ENCODE measurements at regions not wholly inside any gene's neighbourhood (a gene's known extent, or its start where the extent isn't known, plus 50 kb on each side); places are given as distances from the start of the nearest gene placed in this dataset.

- TF ChIP-seq CTCF (IDR thresholded peaks at IDR 0.05; ENCODE audit: extremely low read depth in 1 of 2, insufficient read depth in 1 of 2, low read depth in 1 of 2, low read length in 2 of 2) (no peak), MAX (IDR thresholded peaks at IDR 0.05; ENCODE audit: insufficient read depth, insufficient read length) (no peak), POLR2A (IDR thresholded peaks at IDR 0.05; ENCODE audit: low read depth, low read length) (no peak), POLR2AphosphoS5 (IDR thresholded peaks at IDR 0.05; ENCODE audit: insufficient read depth, low read depth, low read length) (no peak), EZH2 (IDR thresholded peaks at IDR 0.05; ENCODE audit: borderline replicate concordance, low read depth, low read length, severe bottlenecking) (no peak), JUN (IDR thresholded peaks at IDR 0.05; ENCODE audit: borderline replicate concordance, insufficient read depth, insufficient read length, low read depth) (no peak), FOS (IDR thresholded peaks at IDR 0.05; ENCODE audit: borderline replicate concordance, insufficient read depth, low read length) (no peak), MYC (IDR thresholded peaks at IDR 0.05; ENCODE audit: low read depth, low read length) (no peak), GATA2 (IDR thresholded peaks at IDR 0.05; ENCODE audit: insufficient read depth, insufficient read length, low read depth, low read length) (no peak)
Observed at GRCh38 chr5:2387250-2387633, 364.2 kb downstream of the IRX2 start.

All from endothelial cell of umbilical vein (primary cell).